Right renal cortex interstitium (tissue), 3 donors: ENCODE measurements at regions not wholly inside any gene's neighbourhood (a gene's known extent, or its start where the extent isn't known, plus 50 kb on each side); places are given as distances from the start of the nearest gene placed in this dataset.

Experiments
- DNase-seq, 3 donors: peaks; one replicate each; pipeline ENCODE4 v3.0.0-alpha.2; 2013; ENCODE audit warnings: low read depth in 3 of 3, low spot score in 2 of 3

DNA sequence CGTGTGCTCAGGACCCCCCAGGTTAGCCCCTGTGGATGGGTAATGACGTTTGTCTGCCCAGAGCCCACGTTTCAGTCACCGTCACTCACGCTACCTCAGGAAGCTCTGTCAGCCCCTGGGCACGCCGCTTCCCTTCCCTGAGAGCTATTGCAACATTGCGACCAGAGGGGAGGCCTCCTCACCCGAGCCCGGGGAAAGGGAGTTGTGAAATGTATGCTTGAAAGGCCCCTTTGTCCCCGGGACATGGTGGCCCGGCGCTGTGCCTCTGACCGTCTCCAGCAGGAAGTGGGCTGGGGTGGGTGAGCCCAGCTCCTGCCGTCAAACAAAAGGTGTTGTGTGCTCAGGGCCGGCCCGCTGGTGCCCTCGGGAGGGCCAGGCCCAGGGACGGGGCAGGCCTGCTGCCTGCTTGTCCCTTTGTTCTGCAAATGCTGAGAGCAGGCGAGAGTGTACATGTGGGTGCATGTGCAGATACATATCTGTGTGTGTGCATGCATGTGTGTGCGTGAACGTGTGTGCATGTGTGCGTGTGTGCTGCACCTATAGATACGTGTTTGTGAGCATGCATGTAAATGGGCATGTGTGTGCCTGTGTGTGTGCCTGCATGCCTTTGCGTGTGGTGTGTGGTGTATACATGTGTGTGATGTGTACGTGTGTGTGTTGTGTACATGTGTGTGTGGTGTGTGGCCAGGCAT, 1125.0 kb downstream of the BRD1 start:
- no peak for DNase-seq

DNA sequence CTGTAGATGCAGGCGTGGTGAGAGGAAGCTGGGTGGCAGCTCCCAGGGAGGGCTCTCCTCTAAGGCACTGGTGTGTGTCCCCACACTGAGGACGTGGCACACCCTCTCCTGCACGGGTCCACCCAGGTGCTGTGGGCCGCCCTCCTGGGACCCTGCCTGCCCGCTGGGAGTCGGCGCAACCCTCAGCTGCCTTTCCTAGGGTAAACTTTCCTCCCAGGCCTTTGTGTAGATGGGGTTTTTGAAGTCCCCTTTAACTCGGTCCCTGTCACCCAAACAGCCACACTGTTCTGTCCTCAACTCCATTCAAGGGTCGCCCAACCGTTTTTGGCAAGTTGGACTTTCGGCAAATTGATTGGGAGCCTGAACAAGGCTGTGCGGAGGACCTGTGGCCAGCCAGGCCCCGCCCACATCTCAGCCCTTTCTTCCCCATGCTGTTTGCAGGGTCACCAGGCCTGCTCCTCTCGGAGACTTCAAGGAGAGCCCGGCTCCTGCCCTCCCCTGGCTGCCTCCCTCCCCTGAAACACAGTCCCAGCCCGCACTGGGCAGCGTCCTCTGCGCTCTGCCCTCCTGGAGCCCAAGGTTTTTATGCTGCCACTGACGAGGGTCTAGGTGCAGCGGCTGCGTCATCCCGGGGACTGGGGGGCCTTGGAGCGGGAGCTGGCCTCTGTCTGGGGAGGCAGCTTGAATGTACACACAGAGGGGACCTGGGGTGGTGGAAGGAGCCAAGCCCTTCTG, 1126.2 kb downstream of the BRD1 start:
- DNase-seq, result no peak

DNA sequence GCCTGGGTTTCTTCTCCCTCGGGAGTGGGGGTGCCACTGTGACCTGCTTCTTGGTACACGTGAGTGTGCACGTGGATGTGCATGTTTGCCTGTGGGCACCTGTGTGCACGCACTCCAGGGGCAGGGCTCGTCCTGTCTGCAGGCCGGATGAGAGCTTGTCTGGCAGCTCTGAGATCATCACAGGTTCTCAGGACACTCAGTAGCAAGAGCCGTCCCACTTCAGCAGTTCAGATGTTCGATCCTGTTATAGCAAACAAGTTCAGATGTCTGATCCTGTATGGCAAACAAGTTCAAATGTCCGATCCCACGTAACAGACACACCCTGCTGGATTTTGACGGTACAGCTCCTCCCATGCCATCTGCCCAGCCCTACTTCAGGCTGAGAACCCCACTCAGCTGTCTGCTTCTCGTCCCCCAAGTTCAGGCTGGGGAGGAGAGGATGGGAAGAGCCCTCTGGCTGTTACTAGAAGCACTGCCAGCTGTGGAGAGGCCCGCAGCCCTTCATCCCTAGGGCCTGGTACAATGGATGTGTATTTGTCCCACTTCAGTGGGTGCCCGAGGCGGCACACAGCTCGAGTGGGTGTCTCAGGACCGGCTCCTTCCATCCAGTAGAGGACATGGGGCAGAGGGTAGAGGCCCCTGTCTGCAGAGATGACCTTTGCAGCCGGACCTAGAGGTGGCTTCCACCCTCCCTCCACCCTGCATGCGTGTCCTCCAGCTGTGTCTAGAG, 1126.9 kb downstream of the BRD1 start:
- no peak for DNase-seq

DNA sequence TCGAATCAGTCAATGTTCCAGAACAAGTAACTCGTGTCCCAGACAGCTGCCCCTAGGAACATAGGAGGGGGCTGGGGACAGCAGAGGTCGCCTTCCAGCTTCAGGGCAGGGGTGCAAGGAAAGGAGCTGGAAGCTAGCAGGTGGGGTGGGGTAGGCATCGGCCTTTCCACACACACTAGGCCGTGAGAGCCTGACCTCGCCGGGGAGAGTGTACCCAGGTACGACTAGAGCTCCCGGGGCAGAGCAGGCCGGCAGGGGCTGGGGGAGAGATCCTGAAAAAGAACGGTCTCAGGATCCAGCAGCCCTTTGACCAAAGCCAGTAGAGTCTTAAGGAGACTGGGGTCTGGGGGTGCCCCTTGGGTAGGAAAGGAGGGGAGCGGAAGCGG, 1127.5 kb downstream of the BRD1 start:
- no peak for DNase-seq

DNA sequence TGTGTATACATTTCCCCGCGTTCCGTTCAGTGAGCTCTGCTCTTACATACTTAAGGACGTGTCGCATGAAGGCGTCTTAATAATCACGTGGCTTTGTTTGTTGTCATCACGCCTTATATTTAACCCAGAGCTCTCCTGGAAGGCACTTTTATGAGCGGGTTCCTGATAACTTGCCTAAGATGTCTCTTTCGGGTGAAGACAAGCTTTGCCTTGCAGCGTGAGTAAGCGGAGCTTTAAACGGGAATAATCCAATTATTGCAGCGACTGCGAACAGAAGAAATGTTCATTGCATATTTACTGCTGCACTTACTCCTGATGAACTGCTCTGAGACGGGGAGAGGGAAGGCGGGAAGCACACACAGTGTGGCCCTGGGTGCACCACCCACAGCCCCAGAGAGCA, 1128.2 kb downstream of the BRD1 start:
- no peak for DNase-seq

DNA sequence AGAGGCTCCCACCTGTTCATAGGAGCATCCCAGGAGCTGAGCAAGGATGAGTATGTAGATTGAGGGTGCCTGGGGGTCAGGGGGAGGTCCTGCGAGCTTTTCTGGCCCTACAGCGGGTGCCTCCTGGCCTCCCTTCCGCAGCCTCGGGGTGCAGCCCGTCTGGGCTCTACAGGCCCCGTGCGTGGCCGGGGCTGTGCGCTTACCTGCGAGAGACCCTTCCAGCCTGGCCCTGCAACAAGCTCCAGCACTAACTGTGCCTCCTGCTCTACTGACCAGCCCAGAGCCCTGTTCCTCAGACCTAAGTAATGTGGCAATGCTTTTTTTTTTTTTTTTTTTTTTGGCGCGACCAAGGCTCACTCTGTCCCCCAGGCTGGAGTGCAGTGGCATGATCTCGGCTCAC, 1129.1 kb downstream of the BRD1 start:
- no peak for DNase-seq

DNA sequence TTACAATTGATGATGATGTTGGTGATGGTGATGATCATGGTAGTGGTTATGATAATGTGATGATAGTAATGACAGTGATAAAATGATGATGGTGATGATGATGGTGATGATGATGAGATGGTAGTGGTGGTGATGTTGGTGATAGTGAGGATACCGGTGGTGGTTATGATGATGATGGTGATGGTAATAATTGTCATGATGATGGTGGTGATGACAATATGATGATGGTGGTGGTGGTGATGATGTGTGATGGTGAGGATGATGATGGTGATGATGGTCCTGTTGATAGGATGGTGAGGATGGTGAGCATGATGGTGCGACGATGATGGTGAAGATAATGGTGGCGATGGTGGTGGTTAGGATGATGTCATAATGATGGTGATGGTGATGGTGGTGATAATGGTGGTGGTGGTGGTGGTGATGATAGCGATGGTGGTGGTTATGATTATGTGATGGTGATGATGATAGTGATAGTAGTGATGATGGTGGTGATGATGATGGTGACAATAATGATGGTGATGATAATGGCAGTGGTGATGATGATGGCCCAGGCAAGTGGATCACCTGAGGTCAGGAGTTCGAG, 1129.9 kb downstream of the BRD1 start:
- DNase-seq, result no peak

DNA sequence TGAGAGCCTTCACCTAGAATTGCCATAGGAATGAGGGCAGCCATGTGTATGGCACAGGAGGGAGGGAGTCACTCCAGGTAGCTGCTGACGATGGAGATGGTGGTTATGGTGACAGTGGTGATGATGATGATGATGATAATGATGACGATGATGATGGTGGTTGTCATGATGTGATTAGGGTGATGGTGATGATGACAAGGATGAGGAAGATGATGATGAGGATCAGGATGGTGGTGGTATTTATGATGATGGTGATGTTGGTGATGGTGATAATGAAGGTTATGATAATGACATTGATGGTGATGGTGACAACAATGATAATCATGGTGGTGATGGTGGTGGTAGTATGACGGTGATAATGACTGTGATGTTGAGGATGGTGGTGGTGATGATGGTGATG, 1130.5 kb downstream of the BRD1 start:
- DNase-seq, result no peak

DNA sequence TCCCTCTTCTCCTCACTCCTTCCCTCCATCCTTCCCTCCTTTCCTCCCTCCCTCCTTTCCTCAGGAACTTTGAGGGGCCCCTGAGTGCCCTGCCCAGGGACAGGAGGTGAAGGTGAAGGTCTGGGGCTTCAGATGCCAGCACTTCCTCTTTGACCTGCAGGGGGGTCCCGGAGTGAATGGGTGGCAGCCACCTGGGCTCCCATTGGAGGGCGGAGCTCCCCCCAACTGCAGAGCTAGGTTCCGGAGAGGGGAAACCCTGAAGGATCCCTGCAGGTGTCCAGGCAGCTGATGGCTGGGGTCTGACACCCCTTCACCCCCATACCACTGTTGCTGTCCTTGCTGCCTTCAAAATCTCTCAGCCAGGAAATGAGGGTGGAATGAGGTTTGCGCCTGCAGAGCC, 1131.3 kb downstream of the BRD1 start:
- no peak for DNase-seq

DNA sequence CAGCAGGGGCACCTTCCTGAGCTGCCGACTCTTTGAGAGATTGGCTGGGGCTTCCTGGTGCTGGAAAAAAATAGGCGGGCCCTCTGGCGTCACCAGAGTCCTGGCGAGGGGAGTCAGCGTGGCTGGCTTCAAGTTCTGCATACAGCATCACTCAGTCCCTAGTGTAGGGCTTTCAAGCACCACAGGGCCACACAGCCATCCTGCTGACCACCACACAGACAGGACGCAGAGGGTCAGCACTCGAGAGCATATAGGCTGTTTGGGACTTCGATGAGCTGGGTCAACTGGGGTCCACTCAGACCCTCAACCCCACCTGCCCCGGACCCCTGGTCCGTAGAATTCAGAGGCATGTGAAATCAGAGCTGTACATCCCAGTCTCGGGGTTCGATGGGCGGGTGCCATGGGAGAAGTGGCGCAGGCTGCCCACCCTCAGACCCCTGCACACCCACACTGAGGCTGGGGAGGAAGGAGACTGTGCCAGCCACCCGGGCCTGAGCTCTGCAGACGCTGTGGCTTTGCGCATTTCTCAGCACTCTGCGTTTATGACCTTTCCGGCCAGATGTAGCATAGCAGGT, 1131.9 kb downstream of the BRD1 start:
- DNase-seq, result no peak

DNA sequence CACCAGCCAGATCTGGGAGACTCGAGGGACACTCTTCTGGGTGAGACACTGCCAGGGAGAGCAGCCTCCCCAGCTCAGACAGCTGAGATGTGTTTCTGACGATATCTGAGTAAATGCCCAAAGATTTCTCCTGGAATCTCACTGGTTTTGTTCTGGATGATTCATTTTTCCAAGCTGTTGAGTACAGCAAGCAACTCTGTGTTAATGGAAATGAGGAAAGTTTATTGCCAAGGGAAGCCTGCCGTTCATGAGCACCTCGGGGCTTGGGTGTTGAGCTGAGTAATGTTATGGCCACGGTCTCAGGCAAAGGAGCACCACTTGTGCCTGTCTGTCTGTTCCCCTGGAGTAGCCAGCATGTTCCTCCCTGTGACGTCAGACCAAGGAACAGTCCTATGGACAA, 1132.4 kb downstream of the BRD1 start:
- DNase-seq, result no peak

DNA sequence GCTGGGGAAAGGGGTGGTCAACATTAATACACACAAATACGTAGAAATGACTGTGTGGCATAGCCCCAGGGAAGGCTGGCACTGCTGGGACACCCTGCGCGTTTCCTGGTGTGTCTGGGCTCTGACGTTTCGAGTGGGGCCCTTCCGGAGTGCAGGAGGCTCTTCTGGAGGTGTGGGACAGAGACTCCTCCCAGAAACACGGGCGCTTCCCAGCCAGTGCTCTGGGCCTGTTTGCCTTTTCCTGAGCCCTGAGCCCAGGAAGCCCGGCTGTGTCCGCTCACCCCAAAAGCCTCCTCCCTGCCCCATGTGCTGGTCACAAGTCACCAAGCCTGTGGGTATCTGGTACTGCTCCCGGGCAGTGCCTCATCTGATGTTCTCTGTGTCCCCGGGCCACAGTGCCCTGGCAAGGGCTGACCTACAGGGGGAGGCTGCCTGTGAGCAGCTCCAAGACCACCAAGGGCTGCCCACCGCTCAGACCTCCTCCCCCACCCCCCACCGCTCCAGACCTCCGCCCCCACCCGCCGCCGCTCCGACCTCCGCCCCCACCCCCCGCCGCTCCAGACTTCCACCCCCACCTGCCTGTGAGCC, 1133.3 kb downstream of the BRD1 start:
- DNase-seq, result no peak

DNA sequence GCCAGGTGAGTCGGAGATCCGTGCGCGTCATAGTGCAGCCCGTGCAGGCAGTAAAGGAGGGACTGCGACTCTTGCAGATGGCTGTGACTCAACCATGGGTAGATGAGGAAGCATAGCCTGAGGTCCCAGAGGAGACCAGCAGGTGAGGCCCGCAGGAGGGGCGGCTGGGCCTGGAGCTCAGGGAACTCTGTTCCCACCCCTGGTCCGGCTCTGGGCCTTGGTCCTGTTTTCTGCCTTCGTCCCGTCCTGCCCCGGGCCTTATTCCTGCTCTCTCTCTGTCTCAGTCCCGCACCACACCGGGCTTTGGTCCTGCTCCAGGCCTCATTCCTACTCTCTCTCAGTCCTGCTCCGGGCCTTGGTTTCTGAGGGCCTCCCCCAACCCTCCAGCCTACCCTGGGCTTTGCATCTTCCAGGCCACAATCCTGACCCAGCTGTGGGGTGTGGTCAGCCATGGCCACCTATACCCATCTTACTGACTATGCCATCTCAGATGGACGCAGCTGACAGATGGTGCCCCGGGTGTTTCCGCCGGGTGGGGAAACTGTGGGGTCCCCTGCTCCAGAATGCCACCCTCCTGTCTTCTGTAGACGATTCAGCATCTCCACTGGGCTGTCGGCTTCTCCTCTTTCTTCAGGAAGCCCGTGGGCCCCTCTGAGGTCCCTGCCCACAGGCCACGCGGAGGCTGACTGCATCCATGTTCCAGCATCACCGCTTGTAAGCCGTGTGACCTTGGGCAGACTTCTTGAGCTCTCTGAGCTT, 1134.1 kb downstream of the BRD1 start:
- no peak for DNase-seq

DNA sequence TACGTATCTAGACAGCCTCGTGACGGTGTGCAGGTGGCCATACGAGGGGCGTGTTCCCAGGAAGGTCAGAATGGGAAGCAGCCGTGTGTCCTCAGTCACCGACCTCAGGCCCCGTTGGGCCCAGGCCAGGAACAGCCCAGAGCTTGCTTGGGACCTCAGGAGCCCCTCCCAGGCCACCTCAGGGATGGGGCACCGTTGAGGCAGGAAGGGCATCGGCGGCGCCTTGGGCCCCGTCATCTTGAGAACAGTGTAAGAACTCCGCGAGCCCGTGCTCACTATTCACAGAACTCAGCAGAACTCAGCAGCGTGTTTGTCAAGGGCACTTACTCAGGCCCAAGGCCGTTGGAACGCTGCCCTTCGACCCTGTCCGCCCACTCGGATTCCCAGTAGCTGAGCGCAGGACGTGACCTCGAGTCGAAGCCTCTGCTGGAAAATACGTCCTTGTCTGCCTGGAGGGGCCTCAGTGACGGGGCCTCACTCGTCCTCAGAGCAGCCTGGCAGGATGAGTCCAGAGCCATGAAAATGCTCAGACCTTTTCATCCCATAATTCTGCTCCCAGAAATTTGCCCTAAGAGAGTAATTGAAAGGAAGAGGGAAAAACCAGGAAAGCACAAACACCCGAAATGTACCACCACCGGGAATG, 1134.8 kb downstream of the BRD1 start:
- no peak for DNase-seq

DNA sequence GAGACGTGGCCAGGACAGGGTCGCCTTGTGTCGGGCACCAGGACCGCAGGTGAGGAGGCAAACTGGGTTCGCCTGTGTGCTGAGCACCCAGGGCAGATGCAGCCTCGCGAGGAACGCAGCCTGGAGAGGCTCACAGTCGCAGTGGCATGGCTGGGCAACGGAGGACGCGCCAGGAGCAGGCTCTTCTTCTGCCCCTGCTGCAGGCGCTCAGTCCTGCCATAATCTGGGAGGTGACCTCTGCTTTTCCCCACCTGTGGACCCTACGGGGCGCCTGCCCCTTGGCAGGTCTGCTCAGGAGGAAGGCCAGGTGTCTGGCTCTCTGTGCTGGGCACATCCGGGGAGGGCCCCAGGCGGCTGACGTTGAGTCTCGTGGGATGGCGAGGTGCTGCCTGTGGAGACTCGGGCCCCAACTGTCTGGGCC, 1136.2 kb downstream of the BRD1 start:
- no peak for DNase-seq

DNA sequence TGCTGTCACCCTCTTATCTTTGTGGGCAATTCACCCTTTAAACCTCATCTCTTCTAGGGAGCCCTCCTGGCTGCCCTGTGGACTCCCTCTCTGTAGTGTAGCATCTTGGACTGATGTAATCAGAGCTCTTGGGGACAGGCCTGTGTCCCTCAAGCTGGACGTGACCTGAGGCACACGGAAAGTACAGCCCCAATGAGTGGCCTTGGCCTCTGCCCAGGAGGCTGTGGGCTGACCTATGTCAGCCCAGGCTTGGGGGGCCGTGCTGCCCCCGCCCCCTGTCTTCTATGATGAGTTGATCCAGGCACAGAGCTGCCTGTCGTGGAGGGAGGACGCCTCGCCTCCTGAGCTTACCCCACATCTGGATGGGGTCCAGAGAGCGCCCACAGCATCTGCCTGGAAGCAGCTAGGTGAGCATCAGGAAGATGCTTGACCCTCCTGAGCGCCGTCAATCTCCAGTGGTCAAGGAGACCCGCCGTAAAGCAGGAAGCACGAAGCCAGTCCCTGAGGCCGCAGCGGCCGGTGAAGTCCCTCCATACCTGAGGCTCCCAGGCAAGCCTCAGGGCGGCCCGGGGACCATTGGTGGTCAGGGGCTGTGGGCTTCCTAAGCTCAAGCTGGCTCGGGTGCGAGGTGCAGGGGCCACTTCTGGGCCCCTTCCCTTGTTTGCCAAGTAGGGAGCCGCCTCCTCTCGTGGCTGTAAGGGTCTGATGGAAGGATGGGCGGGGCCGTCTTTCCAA, 1136.9 kb downstream of the BRD1 start:
- DNase-seq, result no peak

DNA sequence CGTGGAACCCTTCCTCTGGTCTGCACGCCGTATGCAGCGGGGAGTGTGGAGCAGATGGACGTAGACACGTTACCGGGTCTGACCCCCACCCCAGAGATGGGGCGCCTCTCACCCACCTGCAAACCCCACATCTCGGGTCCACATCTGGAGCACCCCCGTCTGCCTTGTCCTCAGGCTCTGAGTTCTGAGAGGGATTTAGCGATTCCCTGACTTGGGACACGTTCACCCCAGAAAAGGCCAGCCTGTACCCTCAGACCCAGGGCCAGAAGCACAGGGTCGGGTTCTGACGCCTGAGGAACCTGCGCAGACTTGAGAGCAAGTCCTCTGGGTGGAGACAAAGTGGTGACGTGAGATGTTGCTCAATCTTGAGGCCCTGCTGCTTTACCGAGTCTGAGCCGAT, 1138.5 kb downstream of the BRD1 start:
- DNase-seq, result no peak

DNA sequence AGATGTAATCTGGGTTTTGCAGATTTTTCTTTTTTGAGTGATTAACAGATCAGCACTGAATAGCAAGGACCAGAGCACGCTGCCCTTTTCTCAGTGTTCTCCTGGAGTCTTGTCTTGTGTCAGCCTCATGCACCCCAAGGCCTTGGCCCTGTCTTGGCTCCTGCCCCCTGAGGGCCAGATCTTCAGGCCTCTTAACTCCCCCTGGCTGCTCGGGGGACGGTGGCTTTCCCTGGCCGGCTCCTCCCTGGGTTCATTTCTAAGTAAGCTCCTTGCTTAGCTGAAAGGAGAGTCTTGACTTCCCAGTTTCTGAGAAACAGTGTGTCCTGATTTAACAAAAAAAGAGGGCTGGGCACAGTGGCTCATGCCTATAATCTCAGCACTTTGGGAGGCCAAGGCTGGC, 1139.3 kb downstream of the BRD1 start:
- no peak for DNase-seq

DNA sequence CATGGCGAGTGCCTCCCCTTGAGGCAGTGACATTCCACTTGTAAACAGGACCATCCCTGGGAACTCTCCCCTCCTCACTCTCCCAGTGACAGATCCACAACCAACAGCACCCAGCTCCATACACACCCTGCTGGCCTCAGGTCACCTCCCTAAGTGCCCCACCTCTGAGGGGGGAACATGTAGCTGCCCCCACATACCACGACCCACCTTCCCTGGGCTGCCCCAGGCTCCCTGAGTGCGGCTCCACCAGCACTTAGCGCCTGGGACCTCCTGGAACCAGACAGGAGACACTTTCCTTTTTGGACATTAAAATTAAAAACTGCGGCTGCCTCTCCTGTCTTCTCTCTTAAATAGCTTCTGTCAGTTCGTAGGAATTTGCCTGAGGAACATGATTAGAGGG, 1140.1 kb downstream of the BRD1 start:
- no peak for DNase-seq
